ENCODE measurements at regions not wholly inside any gene's neighbourhood (a gene's known extent, or its start where the extent isn't known, plus 50 kb on each side); places are given as distances from the start of the nearest gene placed in this dataset.

- TF ChIP-seq CTCF (IDR thresholded peaks at IDR 0.05), result no peak
- TF ChIP-seq POLR2A (IDR thresholded peaks at IDR 0.05), result no peak
- no peak for TF ChIP-seq EP300 (IDR thresholded peaks at IDR 0.05)
Observed at GRCh38 chr5:96148376-96148775, 186.7 kb upstream of the ELL2 start.

All from stomach (tissue), 4 donors.